Loucy (cell line): ENCODE measurements at regions not wholly inside any gene's neighbourhood (a gene's known extent, or its start where the extent isn't known, plus 50 kb on each side); places are given as distances from the start of the nearest gene placed in this dataset.

Experiments
- H2AFZ ChIP-seq: fragments of 200-600 bp; sonication (generic); 2 replicates; pipeline ENCODE4 v1.6.0; 2016; ENCODE audit warnings: antibody characterized with exemption, mild to moderate bottlenecking, low read length, moderate library complexity
- H3F3A ChIP-seq: fragments of 200-600 bp; 2 replicates; pipeline ENCODE4 v1.6.0; 2016; ENCODE audit warnings: antibody characterized with exemption, low read depth, mild to moderate bottlenecking
- H3K27me3 ChIP-seq: fragments of 200-600 bp; sonication (generic); 2 replicates; pipeline ENCODE4 v1.6.1; 2014; ENCODE audit warnings: low read length, mild to moderate bottlenecking; ENCODE audit not compliant: insufficient read depth, poor library complexity, severe bottlenecking
- H3K36me3 ChIP-seq: fragments of 200-600 bp; sonication (generic); 2 replicates; pipeline ENCODE4 v1.6.1; 2016; ENCODE audit warnings: low read length; ENCODE audit not compliant: insufficient read depth
- H3K4me1 ChIP-seq: fragments of 200-600 bp; sonication (generic); 2 replicates; pipeline ENCODE4 v1.5.1; 2014; ENCODE audit warnings: low read length, mild to moderate bottlenecking; ENCODE audit not compliant: insufficient read depth, poor library complexity, severe bottlenecking
- H3K4me2 ChIP-seq: fragments of 200-600 bp; sonication (generic); 2 replicates; pipeline ENCODE4 v1.6.0; 2014; ENCODE audit warnings: antibody characterized with exemption, low read length, low read depth, mild to moderate bottlenecking; ENCODE audit not compliant: poor library complexity, severe bottlenecking
- H3K4me3 ChIP-seq: fragments of 200-600 bp; sonication (generic); 2 replicates; pipeline ENCODE4 v1.5.1; 2014; ENCODE audit warnings: low read length, mild to moderate bottlenecking, mixed read lengths; ENCODE audit not compliant: poor library complexity, severe bottlenecking
- H3K79me2 ChIP-seq: fragments of 200-600 bp; sonication (generic); 2 replicates; pipeline ENCODE4 v1.6.1; 2014; ENCODE audit warnings: low read length; ENCODE audit not compliant: insufficient read depth
- H3K9ac ChIP-seq: fragments of 200-600 bp; sonication (generic); 2 replicates; pipeline ENCODE4 v1.6.0; 2014; ENCODE audit warnings: mild to moderate bottlenecking, low read depth, low read length, moderate library complexity; ENCODE audit not compliant: poor library complexity, severe bottlenecking
- H3K9me2 ChIP-seq: fragments of 200-600 bp; sonication (generic); replicated peaks from 2 replicates; pipeline ENCODE4 v1.6.1; 2016; ENCODE audit warnings: low read depth, low read length, mixed read lengths
- H3K9me3 ChIP-seq: fragments of 200-600 bp; sonication (generic); 2 replicates; pipeline ENCODE4 v1.6.1; 2014; ENCODE audit warnings: mild to moderate bottlenecking, antibody characterized with exemption, low read length, low read depth; ENCODE audit not compliant: insufficient read depth
- H4K20me1 ChIP-seq: fragments of 200-600 bp; sonication (generic); 2 replicates; pipeline ENCODE4 v1.6.0; 2014; ENCODE audit warnings: antibody characterized with exemption, low read length, mild to moderate bottlenecking; ENCODE audit not compliant: insufficient read depth, poor library complexity, severe bottlenecking
- CTCF ChIP-seq: fragments of 200-600 bp; sonication (generic); conservative IDR thresholded peaks from 2 replicates; pipeline ENCODE4 v1.5.1; 2014; ENCODE audit warnings: mild to moderate bottlenecking, antibody characterized with exemption, low read length
- EZH2phosphoT487 ChIP-seq: fragments of 200-600 bp; IDR thresholded peaks from 2 replicates; pipeline ENCODE4 v1.6.1; 2018; ENCODE audit warnings: antibody characterized with exemption, mild to moderate bottlenecking, moderate library complexity, borderline replicate concordance

DNA sequence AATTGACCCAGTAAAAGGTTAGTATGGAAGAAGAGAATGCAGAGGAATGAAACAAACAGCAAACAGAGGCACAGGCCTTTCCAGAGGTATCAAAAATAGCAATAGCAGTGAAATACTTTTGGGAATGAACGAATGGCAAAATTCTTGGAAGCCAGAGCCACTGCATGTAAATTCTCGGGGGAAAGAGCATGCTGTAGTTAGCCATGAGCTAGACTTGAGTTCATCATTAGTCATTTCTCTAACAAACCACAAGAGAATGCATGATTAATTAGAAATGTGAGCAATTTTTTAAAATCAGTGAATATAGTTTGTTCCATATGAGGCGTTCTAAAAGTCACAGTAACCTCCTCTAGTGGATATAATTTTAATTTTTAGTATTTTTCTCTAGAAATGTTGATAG is 170.3 kb upstream of the PRR16 start:
- Histone ChIP-seq H3K9me3 (no peaks in the 10 kb centered on the region), H2AFZ (no peak overlapping the region), H3K79me2 (no peaks in the 10 kb centered on the region), H3K36me3 (no peaks in the 10 kb centered on the region), H3K4me3 (no peak overlapping the region), H3K4me2 (no peak overlapping the region), H3K9ac (no peak overlapping the region), H3K27me3 (no peaks in the 10 kb centered on the region), H3K9me2 (no peaks in the 10 kb centered on the region), H3F3A (no peaks in the 10 kb centered on the region), H3K4me1 (no peaks in the 10 kb centered on the region), H4K20me1 (no peaks in the 10 kb centered on the region)
- TF ChIP-seq CTCF = no peak
- no peak for TF ChIP-seq EZH2phosphoT487

- Histone ChIP-seq H3K4me2 (no peak overlapping the region), H3K9ac (no peak overlapping the region), H3K9me3 (no peaks in the 10 kb centered on the region), H3K4me1 (no peaks in the 10 kb centered on the region), H4K20me1 (no peaks in the 10 kb centered on the region), H2AFZ (no peak overlapping the region), H3K79me2 (no peaks in the 10 kb centered on the region), H3K36me3 (no peaks in the 10 kb centered on the region), H3K4me3 (no peak overlapping the region), H3K27me3 (no peaks in the 10 kb centered on the region), H3K9me2 (no peaks in the 10 kb centered on the region), H3F3A (no peaks in the 10 kb centered on the region)
- TF ChIP-seq CTCF = no peak
- TF ChIP-seq EZH2phosphoT487 = no peak
Measured at GRCh38 chr5:120297616-120298015, 166.5 kb upstream of the PRR16 start.

DNA sequence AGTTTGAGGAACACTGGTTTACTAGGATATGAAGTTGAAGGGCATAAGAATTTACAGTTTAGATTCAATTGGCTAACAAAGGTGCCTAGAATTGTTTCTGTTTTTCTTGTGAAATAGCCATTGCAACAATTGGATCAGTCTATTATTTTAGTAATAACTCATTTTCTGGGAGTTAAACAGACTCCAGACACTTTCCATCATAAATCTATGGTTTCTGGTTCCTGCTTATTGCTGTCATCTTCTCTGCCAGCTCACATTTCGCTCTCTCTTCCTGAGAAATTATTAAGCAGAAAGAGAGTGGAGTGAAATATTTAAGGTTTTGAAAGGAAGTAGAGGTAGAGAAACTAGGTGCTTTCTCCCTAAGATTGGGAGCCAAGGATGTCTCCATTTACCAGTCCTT is 165.1 kb upstream of the PRR16 start:
- H3K79me2 ChIP-seq = no peaks in the 10 kb centered on the region
- H3K4me1 ChIP-seq = no peaks in the 10 kb centered on the region
- no peaks in the 10 kb centered on the region for H3K27me3 ChIP-seq
- no peak overlapping the region for H3K4me3 ChIP-seq
- no peaks in the 10 kb centered on the region for H3K9me2 ChIP-seq
- no peak overlapping the region for H3K9ac ChIP-seq
- TF ChIP-seq CTCF (no peak), EZH2phosphoT487 (no peak)
- H3K36me3 ChIP-seq = no peaks in the 10 kb centered on the region
- no peaks in the 10 kb centered on the region for H4K20me1 ChIP-seq
- H3K9me3 ChIP-seq = no peaks in the 10 kb centered on the region
- H2AFZ ChIP-seq = no peak overlapping the region
- H3F3A ChIP-seq = no peaks in the 10 kb centered on the region
- no peak overlapping the region for H3K4me2 ChIP-seq
